Cardiac muscle cell (in vitro differentiated cells and primary cell): ENCODE measurements at regions not wholly inside any gene's neighbourhood (a gene's known extent, or its start where the extent isn't known, plus 50 kb on each side); places are given as distances from the start of the nearest gene placed in this dataset.

ENCODE experiments used
- DNase-seq, 2 donors: peaks; one replicate each; pipeline versions ENCODE4 v3.0.0 to v3.0.0-alpha.2; 2010 to 2017; ENCODE audit warnings: low read depth in 1 of 2, low spot score in 1 of 2
- H3K27ac ChIP-seq: fragments of 200-600 bp; sonication (generic); 2 replicates; pipeline ENCODE4 v1.5.1; 2016
- H3K27me3 ChIP-seq: fragments of 200-600 bp; sonication (generic); 2 replicates; pipeline ENCODE4 v1.6.0; 2016; ENCODE audit warnings: control low read depth
- H3K36me3 ChIP-seq: fragments of 200-600 bp; sonication (generic); 2 replicates; pipeline ENCODE4 v1.5.1; 2016; ENCODE audit warnings: control low read depth
- H3K4me1 ChIP-seq: fragments of 200-600 bp; sonication (generic); 2 replicates; pipeline ENCODE4 v1.8.1; 2017; ENCODE audit warnings: low read depth, mild to moderate bottlenecking, mixed run types
- H3K4me3 ChIP-seq: fragments of 200-600 bp; sonication (generic); 2 replicates; pipeline ENCODE4 v1.5.1; 2016; ENCODE audit warnings: mild to moderate bottlenecking
- H3K9me3 ChIP-seq: fragments of 200-600 bp; sonication (generic); 2 replicates; pipeline ENCODE4 v1.5.1; 2017; ENCODE audit warnings: low read depth, mild to moderate bottlenecking, control low read depth
- CTCF ChIP-seq: IDR thresholded peaks from 2 replicates; pipeline ENCODE4 v1.5.1; 2012; ENCODE audit warnings: low read depth, mild to moderate bottlenecking, low read length

- Histone ChIP-seq H3K4me1 (no peaks in the 10 kb centered on the region), H3K4me3 (no peak overlapping the region), H3K36me3 (no peaks in the 10 kb centered on the region), H3K9me3 (no peaks in the 10 kb centered on the region), H3K27ac (no peak overlapping the region), H3K27me3 (no peaks in the 10 kb centered on the region)
- no peak for DNase-seq
- TF ChIP-seq CTCF, result no peak
These were observed 68.1 kb downstream of the FSCB start for GRCh38 chr14:44438936-44439335.

GRCh38 chr14:44438221-44438620 is 68.9 kb downstream of the FSCB start:
- H3K27ac ChIP-seq, result no peak overlapping the region
- H3K36me3 ChIP-seq, result no peaks in the 10 kb centered on the region
- no peaks in the 10 kb centered on the region for H3K27me3 ChIP-seq
- H3K4me3 ChIP-seq, result no peak overlapping the region
- no peak for DNase-seq
- no peak for TF ChIP-seq CTCF
- H3K9me3 ChIP-seq, result no peaks in the 10 kb centered on the region
- no peaks in the 10 kb centered on the region for H3K4me1 ChIP-seq

- Histone ChIP-seq H3K27me3 (no peaks in the 10 kb centered on the region), H3K9me3 (no peaks in the 10 kb centered on the region), H3K4me1 (peaks cover 5% of the 10 kb centered on the region), H3K4me3 (no peak overlapping the region), H3K36me3 (no peaks in the 10 kb centered on the region), H3K27ac (no peak overlapping the region)
- no peak for TF ChIP-seq CTCF
- no peak for DNase-seq
These were observed 70.6 kb downstream of the FSCB start for GRCh38 chr14:44436458-44436857.

- no peaks in the 10 kb centered on the region for H3K9me3 ChIP-seq
- TF ChIP-seq CTCF, result no peak
- H3K27me3 ChIP-seq, result no peaks in the 10 kb centered on the region
- no peaks in the 10 kb centered on the region for H3K36me3 ChIP-seq
- no peak overlapping the region for H3K27ac ChIP-seq
- DNase-seq, result no peak
- H3K4me1 ChIP-seq, result peaks cover 5% of the 10 kb centered on the region
- H3K4me3 ChIP-seq, result no peak overlapping the region
These were observed 78.7 kb downstream of the FSCB start for GRCh38 chr14:44428231-44428945.

- H3K4me3 ChIP-seq, result no peak overlapping the region
- H3K9me3 ChIP-seq, result no peaks in the 10 kb centered on the region
- no peak overlapping the region for H3K27ac ChIP-seq
- H3K4me1 ChIP-seq, result no peaks in the 10 kb centered on the region
- no peak for TF ChIP-seq CTCF
- no peak for DNase-seq
- H3K27me3 ChIP-seq, result no peaks in the 10 kb centered on the region
- H3K36me3 ChIP-seq, result no peaks in the 10 kb centered on the region
These were observed 84.4 kb downstream of the FSCB start for GRCh38 chr14:44422699-44423098.
